WERI-Rb-1 (cell line): ENCODE measurements at regions not wholly inside any gene's neighbourhood (a gene's known extent, or its start where the extent isn't known, plus 50 kb on each side); places are given as distances from the start of the nearest gene placed in this dataset.

ENCODE experiments used
- DNase-seq: peaks from one replicate; pipeline ENCODE4 v3.0.0-alpha.2; 2020
- H3K27ac ChIP-seq: fragments of 250-450 bp; sonication (Bioruptor Pico); 2 replicates; pipeline ENCODE4 v1.5.1; 2020; ENCODE audit warnings: mild to moderate bottlenecking, moderate library complexity
- H3K27me3 ChIP-seq: fragments of 250-450 bp; sonication (Bioruptor Pico); 2 replicates; pipeline ENCODE4 v1.5.1; 2021; ENCODE audit warnings: mild to moderate bottlenecking, low read depth, moderate library complexity; ENCODE audit not compliant: insufficient read depth, severe bottlenecking
- H3K36me3 ChIP-seq: fragments of 250-450 bp; sonication (Bioruptor Pico); 2 replicates; pipeline ENCODE4 v1.5.1; 2020; ENCODE audit warnings: mild to moderate bottlenecking, moderate library complexity
- H3K4me3 ChIP-seq: 2 replicates; pipeline ENCODE4 v1.5.1; 2011; ENCODE audit warnings: low read depth, mild to moderate bottlenecking, control low read depth, low read length
- H3K9me3 ChIP-seq: fragments of 250-450 bp; sonication (Bioruptor Pico); 2 replicates; pipeline ENCODE4 v1.5.1; 2021; ENCODE audit warnings: mild to moderate bottlenecking, moderate library complexity; ENCODE audit not compliant: severe bottlenecking
- CTCF ChIP-seq: IDR thresholded peaks from 2 replicates; pipeline ENCODE4 v1.5.1; 2011; ENCODE audit warnings: low read depth, mild to moderate bottlenecking, control low read depth, inconsistent platforms, low read length

GRCh38 chr2:219916726-219917440, 289.5 kb downstream of the SLC4A3 start:
- Histone ChIP-seq H3K27ac (no peak overlapping the region), H3K27me3 (no peaks in the 10 kb centered on the region), H3K4me3 (no peak overlapping the region), H3K9me3 (no peaks in the 10 kb centered on the region), H3K36me3 (no peaks in the 10 kb centered on the region)
- peak; percentile 10 for DNase-seq
- no peak for TF ChIP-seq CTCF

- Histone ChIP-seq H3K36me3 (no peaks in the 10 kb centered on the region), H3K27me3 (no peaks in the 10 kb centered on the region), H3K27ac (no peak overlapping the region), H3K4me3 (no peak overlapping the region), H3K9me3 (no peaks in the 10 kb centered on the region)
- DNase-seq = no peak
- no peak for TF ChIP-seq CTCF
Observed at GRCh38 chr2:219918254-219918653, 290.8 kb downstream of the SLC4A3 start.

GRCh38 chr2:219918944-219919343, 291.5 kb downstream of the SLC4A3 start:
- Histone ChIP-seq H3K4me3 (no peak overlapping the region), H3K27me3 (no peaks in the 10 kb centered on the region), H3K36me3 (no peaks in the 10 kb centered on the region), H3K27ac (no peak overlapping the region), H3K9me3 (no peaks in the 10 kb centered on the region)
- TF ChIP-seq CTCF = no peak
- no peak for DNase-seq

GRCh38 chr2:219919506-219919905, 292.1 kb downstream of the SLC4A3 start:
- Histone ChIP-seq H3K9me3 (no peaks in the 10 kb centered on the region), H3K36me3 (no peaks in the 10 kb centered on the region), H3K27me3 (no peaks in the 10 kb centered on the region), H3K4me3 (no peak overlapping the region), H3K27ac (no peak overlapping the region)
- TF ChIP-seq CTCF = no peak
- no peak for DNase-seq

- no peak for DNase-seq
- Histone ChIP-seq H3K4me3 (no peak overlapping the region), H3K27me3 (no peaks in the 10 kb centered on the region), H3K36me3 (no peaks in the 10 kb centered on the region), H3K9me3 (no peaks in the 10 kb centered on the region), H3K27ac (no peak overlapping the region)
- TF ChIP-seq CTCF = no peak
Observed at GRCh38 chr2:219929835-219930234, 302.4 kb downstream of the SLC4A3 start.

GRCh38 chr2:219939647-219940046, 312.2 kb downstream of the SLC4A3 start:
- no peak overlapping the region for H3K27ac ChIP-seq
- no peaks in the 10 kb centered on the region for H3K27me3 ChIP-seq
- H3K36me3 ChIP-seq = no peaks in the 10 kb centered on the region
- TF ChIP-seq CTCF = no peak
- H3K9me3 ChIP-seq = no peaks in the 10 kb centered on the region
- DNase-seq = no peak
- no peak overlapping the region for H3K4me3 ChIP-seq
